Stimulated activated CD4-positive, alpha-beta T cell treated with anti-CD3 and anti-CD28 coated beads, Interleukin-2, amount 100 ng/mL, for 48 hours (primary cell): ENCODE measurements at regions not wholly inside any gene's neighbourhood (a gene's known extent, or its start where the extent isn't known, plus 50 kb on each side); places are given as distances from the start of the nearest gene placed in this dataset.

Experiments used
- DNase-seq, 2 donors: peaks; one replicate each; pipeline ENCODE4 v3.0.0-alpha.2; 2020

DNA sequence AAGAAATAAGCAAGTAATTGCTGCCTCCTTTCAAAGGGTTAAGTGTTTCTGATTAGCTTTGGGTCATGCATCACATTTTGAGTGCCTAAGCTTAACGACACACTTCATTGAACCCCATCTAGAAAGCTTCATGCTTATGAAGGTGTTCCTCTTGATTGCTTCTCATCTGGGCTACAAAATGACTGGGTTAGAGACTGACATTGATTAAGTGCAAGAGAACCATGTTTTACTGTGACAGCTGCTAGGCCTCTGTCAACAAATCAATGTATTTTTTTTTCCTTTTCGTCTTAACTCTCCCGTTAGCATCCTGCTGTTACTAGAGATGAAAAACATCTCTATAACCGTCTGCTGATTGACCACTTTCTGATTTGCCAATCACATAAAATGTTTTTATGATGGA is 725.0 kb downstream of the TLE1 start:
- DNase-seq, result no peak

- DNase-seq, result no peak
Measured at GRCh38 chr9:80957801-80958200, 731.5 kb downstream of the TLE1 start.

DNA sequence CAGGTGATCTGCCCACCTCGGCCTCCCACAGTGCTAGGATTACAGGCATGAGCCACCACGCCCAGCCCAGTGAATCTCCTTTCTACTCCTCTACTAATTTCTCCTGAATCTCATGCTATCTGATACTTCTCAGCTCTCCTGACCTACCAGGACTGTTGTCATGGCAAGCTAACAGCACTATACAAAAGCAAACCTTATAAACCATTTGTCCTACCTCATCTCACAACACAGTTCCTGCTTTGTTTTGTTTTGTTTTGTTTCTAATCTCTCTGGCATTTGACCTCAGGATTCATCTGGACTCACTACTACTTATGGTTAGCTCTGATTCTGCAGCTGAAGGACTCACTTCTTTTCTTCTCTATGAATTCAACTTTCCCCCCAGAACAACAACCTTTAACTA is 734.8 kb downstream of the TLE1 start:
- DNase-seq, result no peak

DNA sequence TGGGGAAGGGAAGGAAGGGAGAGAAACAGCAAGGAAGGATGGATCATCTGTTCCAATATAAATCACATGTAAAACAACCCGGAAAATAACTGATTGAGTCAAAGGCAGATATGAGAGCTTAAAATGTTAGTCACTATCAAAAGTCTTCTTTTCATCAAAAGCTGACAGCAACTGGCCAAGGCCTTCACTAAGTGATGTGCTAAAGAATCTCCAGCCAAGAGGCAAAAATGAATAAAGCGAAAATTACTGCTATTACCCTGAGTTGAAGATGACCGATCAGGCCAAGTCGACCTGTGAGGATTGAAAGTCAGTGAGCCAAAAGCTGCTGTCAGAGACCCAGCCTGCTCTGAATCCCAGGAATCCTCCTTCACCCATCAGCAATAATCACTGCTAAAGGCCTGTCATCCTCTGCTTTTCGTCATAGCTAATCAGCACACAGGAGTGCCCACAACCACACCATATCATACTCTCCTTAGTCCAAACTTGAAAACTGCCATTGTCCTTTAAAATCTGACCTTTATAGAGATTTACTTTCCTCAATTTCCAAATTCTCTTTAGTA is 736.9 kb downstream of the TLE1 start:
- DNase-seq, result no peak

- DNase-seq, result no peak
Measured at GRCh38 chr9:80951675-80952074, 737.7 kb downstream of the TLE1 start.

- no peak for DNase-seq
Measured at GRCh38 chr9:80948876-80949275, 740.5 kb downstream of the TLE1 start.

GRCh38 chr9:80948066-80948465 is 741.3 kb downstream of the TLE1 start:
- no peak for DNase-seq

DNA sequence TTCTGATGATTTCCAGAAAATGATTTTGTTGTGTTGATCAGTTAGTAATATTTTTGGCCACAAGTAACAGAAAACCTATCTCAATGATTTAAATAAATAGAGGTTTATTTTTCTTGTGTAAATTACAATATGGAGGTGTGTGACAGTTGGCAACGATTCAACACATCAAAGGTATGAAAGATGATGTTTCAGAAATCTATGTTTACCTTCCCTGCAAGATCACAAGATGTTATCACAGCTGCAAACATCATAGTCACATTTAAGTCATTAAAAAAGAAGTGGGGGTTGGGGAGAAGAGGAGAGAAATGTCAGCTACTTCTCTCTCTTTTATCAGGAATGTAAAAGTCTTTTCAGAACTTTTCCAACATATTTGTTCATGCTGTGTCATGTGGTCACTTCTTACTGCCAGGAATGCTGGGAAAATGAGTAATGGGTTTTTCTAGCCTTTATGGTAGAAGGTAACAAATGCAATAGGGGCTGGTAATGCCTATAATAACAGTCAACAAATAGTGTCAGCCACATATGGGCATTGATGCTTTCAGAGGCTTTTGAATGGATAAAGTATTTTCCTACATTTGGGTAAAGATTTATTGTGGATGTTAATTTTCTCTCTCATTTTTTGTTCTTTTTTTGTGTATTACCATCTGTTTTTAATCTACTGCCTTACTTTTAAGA is 742.7 kb downstream of the TLE1 start:
- DNase-seq, result no peak

- DNase-seq, result no peak
Measured at GRCh38 chr9:80945436-80945835, 743.9 kb downstream of the TLE1 start.

- DNase-seq, result no peak
Measured at GRCh38 chr9:80937645-80938044, 751.7 kb downstream of the TLE1 start.

DNA sequence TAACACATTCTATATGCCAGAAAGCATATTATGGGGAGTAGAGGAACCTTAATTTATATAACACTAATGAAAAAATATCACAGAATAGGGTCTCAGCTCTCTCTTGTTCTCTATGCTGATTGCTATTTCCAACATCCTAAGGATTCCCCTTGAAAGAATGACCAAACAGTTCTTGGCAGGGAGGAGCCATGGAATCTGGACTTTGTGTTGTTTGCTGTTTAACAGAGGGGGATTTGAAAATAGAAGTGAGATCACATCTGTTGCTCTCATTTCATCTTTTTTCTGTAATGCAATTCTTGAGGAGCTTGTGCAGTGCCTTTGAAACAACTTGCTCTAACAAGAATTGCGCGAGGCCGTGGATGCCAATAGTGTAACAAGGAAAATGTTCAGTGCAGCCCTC is 755.3 kb downstream of the TLE1 start:
- DNase-seq, result no peak

DNA sequence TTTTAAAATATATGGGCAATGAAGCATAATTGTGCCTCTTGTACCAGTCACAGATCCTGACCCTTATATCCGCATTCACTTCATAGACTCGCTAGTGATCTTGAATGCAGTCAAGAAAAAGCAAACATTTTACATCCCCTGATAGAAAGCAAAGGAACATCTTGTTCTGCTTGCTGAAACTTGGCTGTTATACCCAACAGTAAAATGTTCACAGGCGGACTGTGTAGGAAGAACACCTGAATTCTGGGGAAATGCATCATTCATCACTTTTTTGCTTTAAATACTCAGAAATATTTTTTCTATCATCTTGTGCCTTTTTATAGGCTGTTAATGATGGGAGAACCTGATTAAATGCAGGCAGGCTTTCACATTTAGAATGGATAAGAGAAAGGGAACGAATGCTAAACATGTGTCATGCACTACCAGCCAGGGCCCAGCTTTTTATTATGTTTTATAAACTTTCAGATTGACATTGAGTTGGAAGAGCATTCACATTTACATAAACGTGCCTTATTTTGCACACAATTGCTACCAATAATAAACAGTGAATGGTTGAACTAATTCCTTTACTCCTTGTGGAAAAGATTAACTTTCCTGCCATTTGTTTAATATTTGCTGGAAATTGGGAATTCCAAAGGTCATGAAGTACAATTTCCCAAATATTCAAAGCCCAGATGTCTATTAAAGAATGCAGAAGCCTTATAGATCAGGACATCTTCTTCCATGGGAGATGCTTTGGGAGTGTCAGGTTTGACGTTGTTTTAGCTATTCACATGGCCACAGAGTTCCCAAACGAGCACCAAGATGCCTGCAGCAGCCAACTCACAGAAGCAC is 756.2 kb downstream of the TLE1 start:
- no peak for DNase-seq

DNA sequence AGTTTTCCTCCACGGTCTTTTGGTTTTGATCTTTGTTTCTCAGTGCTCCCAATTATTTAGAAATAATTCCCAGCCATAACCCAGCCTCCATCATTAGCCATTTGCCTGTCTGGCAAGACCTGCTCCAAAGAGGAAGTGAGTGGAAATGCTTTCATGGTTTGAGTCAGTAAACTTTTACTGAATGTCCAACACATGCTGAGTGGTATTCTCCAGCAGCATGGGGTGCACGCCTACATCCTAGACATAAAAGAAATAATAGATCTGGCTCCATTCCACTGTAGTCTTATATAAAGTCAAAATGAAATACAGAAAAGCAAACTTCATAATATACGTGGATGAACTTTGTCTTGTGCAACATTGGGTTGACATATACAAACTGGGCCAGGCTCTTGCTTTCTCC is 757.2 kb downstream of the TLE1 start:
- no peak for DNase-seq

DNA sequence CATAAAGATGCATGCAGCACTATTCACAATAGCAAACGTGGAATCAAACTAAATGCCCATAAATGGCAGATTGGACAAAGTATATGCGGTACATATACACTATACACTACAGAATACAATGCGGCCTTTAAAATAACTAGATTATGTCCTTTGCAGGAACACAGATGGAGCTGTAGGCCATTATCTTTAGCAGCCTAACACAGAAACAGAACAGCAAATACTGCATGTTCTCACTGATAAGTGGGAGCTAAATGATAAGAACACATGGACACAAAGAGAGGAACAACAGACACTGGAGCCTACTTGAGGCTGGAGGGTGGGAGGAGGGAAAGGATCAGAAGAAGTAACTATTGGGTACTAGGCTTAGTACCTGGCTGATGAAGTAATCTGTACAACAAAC is 758.2 kb downstream of the TLE1 start:
- DNase-seq, result no peak

DNA sequence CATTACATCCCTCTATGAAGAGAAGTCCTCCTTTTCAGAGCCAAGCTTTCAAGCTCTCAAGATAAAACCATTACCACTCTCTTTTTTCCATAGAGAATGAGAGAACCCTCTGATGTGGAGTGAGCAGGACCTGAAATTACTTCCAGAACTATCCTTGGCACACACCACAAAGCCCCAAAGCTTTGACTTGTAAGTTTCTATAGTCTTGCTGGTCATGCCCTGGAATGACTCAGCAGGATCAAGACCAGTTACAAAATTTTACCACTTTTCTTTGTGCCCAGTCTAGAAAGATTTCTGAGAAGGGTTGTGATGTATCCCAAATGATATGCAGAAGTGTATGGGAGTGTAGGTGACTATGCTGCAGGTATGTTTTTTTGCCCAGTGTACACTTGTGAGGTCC is 760.6 kb downstream of the TLE1 start:
- no peak for DNase-seq

DNA sequence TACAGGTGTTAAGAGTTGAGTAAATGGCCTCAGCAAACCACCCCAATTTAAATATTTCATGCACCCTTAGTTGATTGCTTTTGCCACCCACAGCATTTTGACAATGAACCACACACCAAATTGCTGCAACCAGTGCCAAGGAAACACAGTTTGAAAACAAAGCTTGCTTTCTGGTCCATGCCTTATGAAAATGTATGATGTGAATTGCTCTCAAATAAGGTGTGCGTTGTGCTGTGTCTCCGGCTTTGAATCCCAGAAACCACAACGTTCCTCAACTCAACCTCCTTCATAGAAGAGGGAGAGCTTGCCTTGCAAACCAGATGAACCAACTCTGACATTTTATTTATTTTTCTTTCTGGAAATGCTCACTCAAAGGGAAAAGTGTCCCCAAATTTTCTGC is 762.7 kb downstream of the TLE1 start:
- no peak for DNase-seq

GRCh38 chr9:80922544-80922943 is 766.8 kb downstream of the TLE1 start:
- DNase-seq, result no peak

- DNase-seq, result no peak
Measured at GRCh38 chr9:80906728-80907127, 782.6 kb downstream of the TLE1 start.

DNA sequence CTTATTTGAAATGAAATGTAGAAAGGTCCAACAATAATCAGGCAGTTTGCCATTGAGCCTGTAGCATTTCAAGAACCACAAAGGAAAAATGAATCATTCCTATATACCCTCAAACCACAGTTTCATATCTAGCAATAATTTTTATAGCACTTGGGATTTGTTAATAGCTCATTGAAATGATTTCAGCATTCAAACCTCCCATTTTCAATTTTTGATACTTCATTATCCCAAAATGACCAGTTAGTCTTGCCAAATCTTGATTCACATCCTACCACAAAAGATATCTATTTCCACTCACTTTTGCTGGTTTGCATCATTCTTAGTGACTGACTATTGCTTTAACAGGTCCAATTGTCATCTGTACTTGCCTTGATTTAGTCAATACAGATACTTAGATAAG is 790.1 kb downstream of the TLE1 start:
- no peak for DNase-seq

- no peak for DNase-seq
Measured at GRCh38 chr9:80893190-80893589, 796.2 kb downstream of the TLE1 start.

GRCh38 chr9:80892703-80893102 is 796.6 kb downstream of the TLE1 start:
- DNase-seq, result no peak

GRCh38 chr9:80890124-80890523 is 799.2 kb downstream of the TLE1 start:
- DNase-seq, result no peak

GRCh38 chr9:80885894-80886293 is 803.5 kb downstream of the TLE1 start:
- no peak for DNase-seq

- no peak for DNase-seq
Measured at GRCh38 chr9:80883826-80884579, 805.3 kb downstream of the TLE1 start.
